Brain microvascular endothelial cell (primary cell): ENCODE measurements at regions not wholly inside any gene's neighbourhood (a gene's known extent, or its start where the extent isn't known, plus 50 kb on each side); places are given as distances from the start of the nearest gene placed in this dataset.

Source experiments
- DNase-seq: peaks from one replicate; pipeline ENCODE4 v3.0.0-alpha.2; 2020
- H3K27ac ChIP-seq: fragments of 250-450 bp; sonication (Bioruptor Pico); 2 replicates; pipeline ENCODE4 v1.5.1; 2020; ENCODE audit warnings: mild to moderate bottlenecking, moderate library complexity
- H3K27me3 ChIP-seq: fragments of 250-450 bp; sonication (Bioruptor Pico); replicated peaks from 2 replicates; pipeline ENCODE4 v1.5.1; 2020; ENCODE audit warnings: mild to moderate bottlenecking
- H3K36me3 ChIP-seq: fragments of 250-450 bp; sonication (Bioruptor Pico); replicated peaks from 2 replicates; pipeline ENCODE4 v1.5.1; 2020; ENCODE audit warnings: mild to moderate bottlenecking
- H3K4me3 ChIP-seq: 2 replicates; pipeline ENCODE4 v1.5.1; 2011; ENCODE audit warnings: low read depth, mild to moderate bottlenecking, control low read depth, low read length, moderate library complexity
- CTCF ChIP-seq: IDR thresholded peaks from 2 replicates; pipeline ENCODE4 v1.5.1; 2011; ENCODE audit warnings: low read depth, mild to moderate bottlenecking, moderate library complexity, low read length, control low read depth, inconsistent platforms; ENCODE audit errors: missing control alignments
- in situ Hi-C: cut with HindIII; loops from 2 replicates; pipeline ENCODE4 v1.10.0; 2017; ENCODE audit warnings: low sequenced_read_pairs, low pct_ligation_motif_present

- no peaks in the 10 kb centered on the region for H3K27me3 ChIP-seq
- no peaks in the 10 kb centered on the region for H3K36me3 ChIP-seq
- no peak overlapping the region for H3K4me3 ChIP-seq
- H3K27ac ChIP-seq, result no peak overlapping the region
- TF ChIP-seq CTCF, result no peak
- in situ Hi-C loops, result no loop called here
- DNase-seq, result no peak
Measured at GRCh38 chr16:49195237-49195548, 86.4 kb downstream of the CBLN1 start.

GRCh38 chr16:49194537-49195236 is 87.0 kb downstream of the CBLN1 start:
- in situ Hi-C loops, result no loop called here
- Histone ChIP-seq H3K36me3 (no peaks in the 10 kb centered on the region), H3K4me3 (no peak overlapping the region), H3K27ac (no peak overlapping the region), H3K27me3 (no peaks in the 10 kb centered on the region)
- no peak for TF ChIP-seq CTCF
- DNase-seq, result no peak

GRCh38 chr16:49193596-49193995 is 88.0 kb downstream of the CBLN1 start:
- Histone ChIP-seq H3K36me3 (no peaks in the 10 kb centered on the region), H3K4me3 (no peak overlapping the region), H3K27ac (no peak overlapping the region), H3K27me3 (no peaks in the 10 kb centered on the region)
- DNase-seq, result no peak
- TF ChIP-seq CTCF, result no peak
- in situ Hi-C loops, result no loop called here

GRCh38 chr16:49189286-49189685 is 92.4 kb downstream of the CBLN1 start:
- H3K27ac ChIP-seq, result no peak overlapping the region
- in situ Hi-C loops, result no loop called here
- no peaks in the 10 kb centered on the region for H3K36me3 ChIP-seq
- H3K4me3 ChIP-seq, result no peak overlapping the region
- no peaks in the 10 kb centered on the region for H3K27me3 ChIP-seq
- DNase-seq, result peak; percentile 2
- no peak for TF ChIP-seq CTCF

- in situ Hi-C loops, result no loop called here
- no peak overlapping the region for H3K4me3 ChIP-seq
- DNase-seq, result no peak
Measured at GRCh38 chr16:49183911-49184310, 97.7 kb downstream of the CBLN1 start.

More at GRCh38 chr16:49183911-49184310, 97.7 kb downstream of the CBLN1 start:
- TF ChIP-seq CTCF, result no peak
- no peaks in the 10 kb centered on the region for H3K27me3 ChIP-seq
- no peak overlapping the region for H3K27ac ChIP-seq
- no peaks in the 10 kb centered on the region for H3K36me3 ChIP-seq
